ENCODE measurements at regions not wholly inside any gene's neighbourhood (a gene's known extent, or its start where the extent isn't known, plus 50 kb on each side); places are given as distances from the start of the nearest gene placed in this dataset.

DNA sequence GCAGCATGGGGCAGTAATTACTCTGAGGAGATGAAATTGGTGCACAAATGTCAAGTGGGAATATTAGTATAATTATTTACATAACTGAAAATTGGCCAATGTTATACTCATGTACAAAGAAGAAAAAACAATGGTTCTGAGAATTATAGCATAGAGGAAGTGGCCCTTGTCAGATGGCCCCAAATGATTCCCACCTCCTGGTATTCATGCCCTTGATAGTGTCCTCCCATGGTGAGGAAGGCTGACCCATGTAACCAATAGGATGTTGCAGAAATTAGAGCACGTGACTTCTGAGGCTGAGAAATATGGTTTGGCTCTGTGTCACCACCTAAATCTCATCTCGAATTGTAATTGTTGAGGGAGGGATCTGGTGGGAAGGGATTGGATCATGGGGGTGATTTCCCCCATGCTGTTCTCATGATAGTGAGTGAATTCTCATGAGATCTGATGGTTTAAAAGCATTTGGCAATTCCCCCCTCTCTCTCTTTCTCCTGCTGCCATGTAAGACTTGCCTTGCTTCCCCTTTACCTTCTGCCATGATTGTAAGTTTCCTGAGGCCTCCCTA lies 368.5 kb downstream of the SHQ1 start:
- no peak overlapping the region for H3K4me3 ChIP-seq (ENCODE audit: extremely low read depth, insufficient read depth, low read length, poor library complexity, severe bottlenecking)
- peaks cover 14% of the 10 kb centered on the region for H3K4me1 ChIP-seq (ENCODE audit: control insufficient read depth, insufficient read depth, low read length, poor library complexity, severe bottlenecking)
- no peaks in the 10 kb centered on the region for H3K36me3 ChIP-seq (ENCODE audit: control insufficient read depth, insufficient read depth, low read length)
- no peaks in the 10 kb centered on the region for H3K9me3 ChIP-seq (ENCODE audit: control insufficient read depth, low read length)
- 91 to 100% methylated on average over 1 to 2 of the region's 2 CpGs for WGBS, 2 experiments (ENCODE audit: insufficient coverage in 2 of 2)
- H3K27ac ChIP-seq (ENCODE audit: low read depth, low read length, severe bottlenecking), result no peak overlapping the region

DNA sequence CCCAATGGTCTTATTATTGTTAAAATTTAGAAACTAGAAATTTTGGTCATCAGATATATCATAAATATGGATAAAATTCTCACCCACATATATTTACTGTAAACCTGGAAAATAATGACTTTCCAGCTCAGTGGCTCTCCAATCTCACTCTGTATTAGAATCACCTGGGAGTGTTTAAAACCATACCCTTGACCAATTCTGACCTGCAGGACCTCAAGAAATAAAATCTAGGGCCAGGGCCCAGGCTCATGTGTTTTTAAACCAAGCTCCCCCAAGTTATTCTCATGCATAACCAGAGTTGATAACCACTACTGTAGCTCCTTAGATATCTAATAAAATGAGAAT lies 372.1 kb downstream of the SHQ1 start:
- H3K36me3 ChIP-seq (ENCODE audit: control insufficient read depth, insufficient read depth, low read length), result no peaks in the 10 kb centered on the region
- no peak overlapping the region for H3K27ac ChIP-seq (ENCODE audit: low read depth, low read length, severe bottlenecking)
- no peak overlapping the region for H3K4me3 ChIP-seq (ENCODE audit: extremely low read depth, insufficient read depth, low read length, poor library complexity, severe bottlenecking)
- H3K4me1 ChIP-seq (ENCODE audit: control insufficient read depth, insufficient read depth, low read length, poor library complexity, severe bottlenecking), result no peaks in the 10 kb centered on the region
- H3K9me3 ChIP-seq (ENCODE audit: control insufficient read depth, low read length), result no peaks in the 10 kb centered on the region

DNA sequence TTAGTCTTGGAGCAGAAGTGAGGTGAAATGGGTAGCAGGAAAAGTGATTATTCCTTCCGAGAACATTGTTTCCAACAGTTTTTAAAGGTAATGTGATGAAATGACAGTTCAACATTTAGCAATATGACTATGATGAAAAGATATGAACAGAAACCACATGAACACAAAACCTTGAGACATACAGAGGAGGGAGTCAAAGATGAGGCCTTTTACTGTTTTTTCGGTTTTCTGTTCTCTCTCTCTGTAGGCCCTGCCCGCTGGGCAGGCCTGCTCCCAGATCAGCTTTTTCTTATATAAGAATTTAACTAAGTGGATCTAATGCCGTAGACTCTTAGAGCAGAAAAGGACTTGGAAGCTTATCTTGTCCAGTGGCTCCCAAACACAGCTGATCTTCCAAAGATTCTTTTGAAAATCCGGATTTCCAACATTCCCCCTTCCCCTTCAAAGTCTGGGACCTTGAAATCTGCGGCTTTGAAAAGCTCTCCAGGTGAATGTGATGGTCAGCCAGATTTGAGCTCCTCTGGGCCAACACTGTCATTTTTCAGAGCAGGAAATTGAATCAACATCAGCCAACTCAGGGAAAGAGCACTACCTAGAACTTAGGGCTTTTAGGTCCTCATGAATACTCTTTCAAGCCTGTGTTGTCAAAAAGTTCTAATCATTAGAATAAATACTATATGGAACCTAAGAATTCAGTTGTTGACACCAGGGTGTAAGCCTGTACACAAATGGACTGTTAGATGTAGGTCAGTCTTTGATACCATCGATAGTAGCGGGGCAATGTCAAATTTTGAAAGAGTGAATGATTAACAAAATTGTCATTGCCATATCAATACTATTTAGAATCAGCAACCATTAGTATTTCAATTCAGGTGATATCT lies 372.7 kb downstream of the SHQ1 start:
- Histone ChIP-seq H3K36me3 (ENCODE audit: control insufficient read depth, insufficient read depth, low read length) (no peaks in the 10 kb centered on the region), H3K27ac (ENCODE audit: low read depth, low read length, severe bottlenecking) (no peak overlapping the region), H3K4me1 (ENCODE audit: control insufficient read depth, insufficient read depth, low read length, poor library complexity, severe bottlenecking) (no peaks in the 10 kb centered on the region), H3K4me3 (ENCODE audit: extremely low read depth, insufficient read depth, low read length, poor library complexity, severe bottlenecking) (no peak overlapping the region), H3K9me3 (ENCODE audit: control insufficient read depth, low read length) (no peaks in the 10 kb centered on the region)
- 91 to 93% methylated on average over 2 of the region's 8 CpGs for WGBS, 2 experiments (ENCODE audit: insufficient coverage in 2 of 2)

GRCh38 chr3:72474775-72475174 lies 373.5 kb downstream of the SHQ1 start:
- no peaks in the 10 kb centered on the region for H3K36me3 ChIP-seq (ENCODE audit: control insufficient read depth, insufficient read depth, low read length)
- H3K9me3 ChIP-seq (ENCODE audit: control insufficient read depth, low read length), result no peaks in the 10 kb centered on the region
- no peak overlapping the region for H3K27ac ChIP-seq (ENCODE audit: low read depth, low read length, severe bottlenecking)
- no peak overlapping the region for H3K4me3 ChIP-seq (ENCODE audit: extremely low read depth, insufficient read depth, low read length, poor library complexity, severe bottlenecking)
- 88 to 100% methylated on average over 2 to 4 of the region's 4 CpGs for WGBS, 2 experiments (ENCODE audit: insufficient coverage in 2 of 2)
- H3K4me1 ChIP-seq (ENCODE audit: control insufficient read depth, insufficient read depth, low read length, poor library complexity, severe bottlenecking), result no peaks in the 10 kb centered on the region

DNA sequence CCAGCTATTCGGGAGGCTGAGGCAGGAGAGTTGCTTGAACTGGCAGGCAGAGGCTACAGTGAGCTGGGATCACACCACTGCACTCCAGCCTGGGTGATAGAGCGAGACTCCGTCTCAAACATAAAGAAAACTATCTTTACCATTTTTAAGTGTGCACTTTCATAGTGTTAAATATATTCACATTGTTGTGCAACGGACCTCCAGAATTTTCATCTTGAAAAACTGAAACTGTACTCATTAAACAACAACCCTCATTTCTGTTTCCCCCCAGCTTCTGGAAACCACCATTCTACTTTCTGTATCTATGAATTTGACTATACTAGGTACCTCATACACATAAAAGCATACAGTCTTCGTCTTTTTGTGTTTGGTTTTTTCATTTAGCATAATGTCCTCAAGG lies 375.1 kb downstream of the SHQ1 start:
- H3K36me3 ChIP-seq (ENCODE audit: control insufficient read depth, insufficient read depth, low read length), result no peaks in the 10 kb centered on the region
- H3K9me3 ChIP-seq (ENCODE audit: control insufficient read depth, low read length), result no peaks in the 10 kb centered on the region
- 100% methylated on average over 1 of the region's 5 CpGs; no CpG with 5 or more reads in 1 of the 2 experiments for WGBS, 2 experiments (ENCODE audit: insufficient coverage in 2 of 2)
- no peak overlapping the region for H3K4me3 ChIP-seq (ENCODE audit: extremely low read depth, insufficient read depth, low read length, poor library complexity, severe bottlenecking)
- H3K4me1 ChIP-seq (ENCODE audit: control insufficient read depth, insufficient read depth, low read length, poor library complexity, severe bottlenecking), result no peaks in the 10 kb centered on the region
- H3K27ac ChIP-seq (ENCODE audit: low read depth, low read length, severe bottlenecking), result no peak overlapping the region

DNA sequence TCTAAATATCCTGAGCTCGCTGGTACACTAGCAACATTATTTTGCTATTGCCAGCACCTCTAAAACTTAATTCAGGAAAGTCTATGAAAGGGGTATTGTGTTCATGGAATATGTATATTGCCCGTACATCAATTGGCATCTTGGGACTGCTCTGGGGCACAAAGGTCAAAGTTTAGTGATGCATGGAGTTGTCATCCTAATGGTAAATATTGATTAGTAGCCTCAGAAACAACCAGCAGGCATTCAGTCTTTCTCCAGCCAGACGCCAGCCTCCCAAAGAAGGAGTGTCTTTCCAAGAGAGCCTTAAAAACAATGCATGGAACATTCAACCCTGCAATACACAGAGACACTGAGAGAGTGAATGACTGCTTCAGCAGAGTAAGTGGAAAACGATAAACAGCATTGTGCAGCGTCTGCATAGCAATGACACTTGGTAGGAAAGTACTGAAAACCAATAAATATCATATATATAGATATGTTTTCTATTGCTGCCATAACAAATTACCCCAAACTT lies 377.3 kb downstream of the SHQ1 start:
- no peaks in the 10 kb centered on the region for H3K9me3 ChIP-seq (ENCODE audit: control insufficient read depth, low read length)
- WGBS, 2 experiments (ENCODE audit: insufficient coverage in 2 of 2), result 80 to 100% methylated on average over 1 of the region's 5 CpGs
- H3K27ac ChIP-seq (ENCODE audit: low read depth, low read length, severe bottlenecking), result no peak overlapping the region
- H3K36me3 ChIP-seq (ENCODE audit: control insufficient read depth, insufficient read depth, low read length), result no peaks in the 10 kb centered on the region
- H3K4me1 ChIP-seq (ENCODE audit: control insufficient read depth, insufficient read depth, low read length, poor library complexity, severe bottlenecking), result no peaks in the 10 kb centered on the region
- no peak overlapping the region for H3K4me3 ChIP-seq (ENCODE audit: extremely low read depth, insufficient read depth, low read length, poor library complexity, severe bottlenecking)

DNA sequence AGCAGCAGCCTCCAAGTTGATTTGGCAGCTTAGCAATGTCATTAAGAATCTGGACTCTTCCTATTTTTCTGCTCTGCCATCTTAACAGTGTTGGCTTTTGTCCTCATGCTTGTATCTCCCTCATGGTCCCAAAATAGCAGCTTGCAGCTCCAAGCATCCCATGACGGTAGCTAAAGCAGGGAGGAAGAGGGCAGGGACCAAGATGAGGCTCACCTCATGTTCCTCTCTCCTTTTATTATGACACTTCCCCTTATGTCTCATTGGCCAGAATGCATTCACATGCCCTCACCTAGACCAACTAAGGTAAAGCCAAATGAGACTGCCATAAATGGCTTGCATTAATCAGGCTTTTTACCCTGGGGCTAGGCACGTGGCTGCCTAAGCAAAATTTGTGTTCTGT lies 382.4 kb downstream of the SHQ1 start:
- Histone ChIP-seq H3K36me3 (ENCODE audit: control insufficient read depth, insufficient read depth, low read length) (no peaks in the 10 kb centered on the region), H3K9me3 (ENCODE audit: control insufficient read depth, low read length) (no peaks in the 10 kb centered on the region)

GRCh38 chr3:72463083-72463482 lies 385.2 kb downstream of the SHQ1 start:
- Histone ChIP-seq H3K4me1 (ENCODE audit: control insufficient read depth, insufficient read depth, low read length, poor library complexity, severe bottlenecking) (no peaks in the 10 kb centered on the region), H3K36me3 (ENCODE audit: control insufficient read depth, insufficient read depth, low read length) (no peaks in the 10 kb centered on the region), H3K27ac (ENCODE audit: low read depth, low read length, severe bottlenecking) (no peak overlapping the region), H3K4me3 (ENCODE audit: extremely low read depth, insufficient read depth, low read length, poor library complexity, severe bottlenecking) (no peak overlapping the region), H3K9me3 (ENCODE audit: control insufficient read depth, low read length) (no peaks in the 10 kb centered on the region)
- WGBS, 2 experiments (ENCODE audit: insufficient coverage in 2 of 2), result 82 to 89% methylated on average over 6 to 8 of the region's 9 CpGs

More for the DNA sequence above, 382.4 kb downstream of the SHQ1 start:
- H3K27ac ChIP-seq (ENCODE audit: low read depth, low read length, severe bottlenecking), result no peak overlapping the region
- no peak overlapping the region for H3K4me3 ChIP-seq (ENCODE audit: extremely low read depth, insufficient read depth, low read length, poor library complexity, severe bottlenecking)
- 57 to 77% methylated on average over 2 of the region's 2 CpGs for WGBS, 2 experiments (ENCODE audit: insufficient coverage in 2 of 2)
- no peaks in the 10 kb centered on the region for H3K4me1 ChIP-seq (ENCODE audit: control insufficient read depth, insufficient read depth, low read length, poor library complexity, severe bottlenecking)

DNA sequence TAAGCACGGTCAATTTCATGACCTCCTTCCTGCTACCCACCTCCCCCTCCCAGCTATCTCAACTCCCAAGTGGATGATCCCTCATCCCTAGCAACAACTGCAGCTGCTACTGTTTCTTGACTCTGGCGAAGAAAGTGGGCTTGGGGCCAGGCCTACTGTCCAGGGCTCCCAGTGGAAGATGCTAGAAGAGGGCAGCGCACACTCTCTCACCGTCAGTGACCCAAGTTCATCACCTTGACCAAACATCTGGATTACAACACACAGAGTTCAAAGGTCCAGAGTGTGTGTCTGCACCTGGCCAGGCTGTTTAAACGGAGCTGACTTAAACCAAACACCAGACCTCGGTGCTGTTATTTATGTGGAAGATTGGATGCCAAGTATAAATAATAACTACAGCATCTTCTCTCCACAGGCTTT lies 385.6 kb downstream of the SHQ1 start:
- H3K27ac ChIP-seq (ENCODE audit: low read depth, low read length, severe bottlenecking), result no peak overlapping the region
- H3K36me3 ChIP-seq (ENCODE audit: control insufficient read depth, insufficient read depth, low read length), result no peaks in the 10 kb centered on the region
- H3K4me3 ChIP-seq (ENCODE audit: extremely low read depth, insufficient read depth, low read length, poor library complexity, severe bottlenecking), result no peak overlapping the region
- 92 to 94% methylated on average over 2 to 4 of the region's 6 CpGs for WGBS, 2 experiments (ENCODE audit: insufficient coverage in 2 of 2)
- no peaks in the 10 kb centered on the region for H3K9me3 ChIP-seq (ENCODE audit: control insufficient read depth, low read length)
- H3K4me1 ChIP-seq (ENCODE audit: control insufficient read depth, insufficient read depth, low read length, poor library complexity, severe bottlenecking), result no peaks in the 10 kb centered on the region

DNA sequence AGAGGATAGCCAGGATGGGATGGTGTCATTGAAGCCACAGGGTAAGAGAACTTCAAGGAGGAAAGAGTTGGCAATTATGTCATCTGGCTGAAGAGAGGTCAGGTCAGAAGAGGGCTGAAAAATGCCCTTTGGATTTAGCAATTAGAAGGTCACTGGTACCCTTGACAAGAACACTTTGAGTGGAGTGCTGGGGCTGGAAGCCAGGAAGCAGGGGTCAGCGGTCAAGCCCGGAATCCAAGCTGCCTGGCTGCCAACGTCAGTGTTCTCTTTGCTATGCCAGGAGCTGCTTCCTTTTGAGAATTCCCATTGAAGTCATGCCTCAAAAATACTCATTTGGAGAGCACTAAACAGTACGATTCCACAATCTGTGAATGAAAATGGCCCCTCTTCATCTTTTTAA lies 386.5 kb downstream of the SHQ1 start:
- no peaks in the 10 kb centered on the region for H3K9me3 ChIP-seq (ENCODE audit: control insufficient read depth, low read length)
- H3K36me3 ChIP-seq (ENCODE audit: control insufficient read depth, insufficient read depth, low read length), result no peaks in the 10 kb centered on the region
- 88 to 93% methylated on average over 3 of the region's 4 CpGs for WGBS, 2 experiments (ENCODE audit: insufficient coverage in 2 of 2)
- H3K27ac ChIP-seq (ENCODE audit: low read depth, low read length, severe bottlenecking), result no peak overlapping the region
- no peaks in the 10 kb centered on the region for H3K4me1 ChIP-seq (ENCODE audit: control insufficient read depth, insufficient read depth, low read length, poor library complexity, severe bottlenecking)
- H3K4me3 ChIP-seq (ENCODE audit: extremely low read depth, insufficient read depth, low read length, poor library complexity, severe bottlenecking), result no peak overlapping the region
